ENCODE measurements at regions not wholly inside any gene's neighbourhood (a gene's known extent, or its start where the extent isn't known, plus 50 kb on each side); places are given as distances from the start of the nearest gene placed in this dataset.

DNA sequence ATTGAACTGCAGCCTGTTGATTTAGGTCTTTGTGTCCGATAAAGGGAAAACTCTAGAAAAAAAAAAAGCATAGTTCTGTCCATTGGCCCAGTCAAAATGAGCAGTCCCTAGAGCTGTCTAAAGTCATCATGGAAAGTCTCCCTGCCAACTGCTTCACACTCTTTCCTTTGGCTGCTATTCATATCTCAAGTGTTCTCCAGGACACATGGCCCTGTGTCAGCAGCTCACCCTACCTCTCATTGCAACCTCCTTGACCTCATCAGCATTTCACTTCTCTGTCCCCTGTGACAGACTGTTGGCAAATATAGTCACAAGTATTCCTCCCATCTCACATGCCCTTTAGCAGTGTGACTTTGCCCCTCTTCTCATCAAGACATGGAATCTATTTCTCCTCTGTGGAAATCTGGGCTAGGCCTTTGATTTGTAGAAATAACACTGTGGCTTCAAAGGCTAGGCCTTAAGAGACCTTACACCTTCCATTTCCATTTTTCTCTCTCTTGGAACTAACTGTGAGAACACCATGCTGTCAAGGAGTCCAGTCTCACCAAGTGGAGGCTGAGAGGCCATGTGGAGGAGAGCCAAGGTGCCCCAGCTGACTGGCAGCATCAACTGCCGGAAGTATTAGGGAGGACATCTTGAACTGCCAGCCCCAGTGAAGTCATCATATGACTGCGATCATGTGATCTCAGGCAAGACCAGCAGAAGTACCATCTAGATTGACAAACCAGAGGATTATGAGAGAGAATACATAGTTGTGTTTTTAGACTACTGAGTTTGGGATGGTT is 149.4 kb upstream of the TARS1 start:
- Histone ChIP-seq H3F3A (ENCODE audit: low read length, unreplicated experiment) (no peaks in the 10 kb centered on the region), H4K20me1 (ENCODE audit: low read length) (no peaks in the 10 kb centered on the region), H3K9me3 (ENCODE audit: low read length) (0 out of 2 replicates have a peak, but pooled peaks cover 7% of the 10 kb centered on the region), H2AFZ (ENCODE audit: low read length) (no peak overlapping the region), H3K9me2 (replicated peaks; ENCODE audit: low read length) (no peaks in the 10 kb centered on the region), H3K9ac (ENCODE audit: low read length) (no peak overlapping the region), H3K79me2 (ENCODE audit: low read length) (no peaks in the 10 kb centered on the region), H3K4me3 (ENCODE audit: low read length) (no peak overlapping the region), H3K4me2 (ENCODE audit: low read length) (no peak overlapping the region), H3K27ac (ENCODE audit: low read length) (no peak overlapping the region), H3K36me3 (ENCODE audit: low read depth, low read length) (no peaks in the 10 kb centered on the region), H3K4me1 (ENCODE audit: insufficient read depth, low read length) (no peaks in the 10 kb centered on the region), H3K27me3 (ENCODE audit: low read length) (no peaks in the 10 kb centered on the region)
- no peak for ATAC-seq
- intact Hi-C loops (cut with micrococcal nuclease): no loop called here
- no peak for DNase-seq
- no TSS peak for BruUV-seq (replicated peaks)
- TF ChIP-seq EZH2phosphoT487 (IDR thresholded peaks at IDR 0.05; ENCODE audit: borderline replicate concordance, low read length) (no peak), EZH2 (IDR thresholded peaks at IDR 0.05; ENCODE audit: low read length, unreplicated experiment) (no peak)
- TF ChIP-seq, protein P1, sequence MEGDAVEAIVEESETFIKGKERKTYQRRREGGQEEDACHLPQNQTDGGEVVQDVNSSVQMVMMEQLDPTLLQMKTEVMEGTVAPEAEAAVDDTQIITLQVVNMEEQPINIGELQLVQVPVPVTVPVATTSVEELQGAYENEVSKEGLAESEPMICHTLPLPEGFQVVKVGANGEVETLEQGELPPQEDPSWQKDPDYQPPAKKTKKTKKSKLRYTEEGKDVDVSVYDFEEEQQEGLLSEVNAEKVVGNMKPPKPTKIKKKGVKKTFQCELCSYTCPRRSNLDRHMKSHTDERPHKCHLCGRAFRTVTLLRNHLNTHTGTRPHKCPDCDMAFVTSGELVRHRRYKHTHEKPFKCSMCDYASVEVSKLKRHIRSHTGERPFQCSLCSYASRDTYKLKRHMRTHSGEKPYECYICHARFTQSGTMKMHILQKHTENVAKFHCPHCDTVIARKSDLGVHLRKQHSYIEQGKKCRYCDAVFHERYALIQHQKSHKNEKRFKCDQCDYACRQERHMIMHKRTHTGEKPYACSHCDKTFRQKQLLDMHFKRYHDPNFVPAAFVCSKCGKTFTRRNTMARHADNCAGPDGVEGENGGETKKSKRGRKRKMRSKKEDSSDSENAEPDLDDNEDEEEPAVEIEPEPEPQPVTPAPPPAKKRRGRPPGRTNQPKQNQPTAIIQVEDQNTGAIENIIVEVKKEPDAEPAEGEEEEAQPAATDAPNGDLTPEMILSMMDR (conservative IDR thresholded peaks at IDR 0.05; ENCODE audit: low read depth, low read length): no peak
- POLR2A ChIA-PET (ENCODE audit: unreplicated experiment): interaction anchor here (0.7 kb wide), 1 partner anchor 209 kb away, joined by 4 read pairs; no protein-coding TSS in a partner anchor
- CTCF ChIA-PET: no interaction called here

DNA sequence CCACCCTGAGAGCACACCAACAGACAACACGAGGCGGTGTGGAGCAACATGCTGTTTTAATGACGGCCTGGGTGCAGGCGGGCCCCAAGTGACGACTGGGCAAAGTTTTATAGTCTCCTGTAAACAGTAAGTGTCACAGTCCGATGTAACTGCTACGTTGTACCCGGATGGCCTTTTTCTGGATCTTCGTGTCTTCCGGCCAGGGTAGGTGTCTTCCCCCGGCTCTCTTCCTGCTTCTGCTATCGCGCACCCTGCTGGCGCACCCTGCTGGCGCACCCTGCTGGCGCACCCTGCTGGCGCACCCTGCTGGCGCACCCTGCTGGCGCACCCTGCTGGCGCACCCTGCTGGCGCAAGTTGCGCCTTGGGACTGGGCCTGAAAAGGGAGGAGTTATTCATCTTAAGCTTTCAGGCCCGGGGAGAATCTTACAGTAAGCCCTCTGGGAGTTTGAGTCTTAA is 143.0 kb upstream of the TARS1 start:
- Histone ChIP-seq H2AFZ (ENCODE audit: low read length) (no peak overlapping the region), H3K36me3 (ENCODE audit: low read depth, low read length) (no peaks in the 10 kb centered on the region), H3K4me3 (ENCODE audit: low read length) (no peak overlapping the region), H3K4me2 (ENCODE audit: low read length) (no peak overlapping the region), H3K9me3 (ENCODE audit: low read length) (no peaks in the 10 kb centered on the region), H3K4me1 (ENCODE audit: insufficient read depth, low read length) (peaks cover 21% of the 10 kb centered on the region), H3K79me2 (ENCODE audit: low read length) (no peaks in the 10 kb centered on the region), H3K27me3 (ENCODE audit: low read length) (no peaks in the 10 kb centered on the region), H3F3A (ENCODE audit: low read length, unreplicated experiment) (no peaks in the 10 kb centered on the region), H3K9ac (ENCODE audit: low read length) (no peak overlapping the region), H4K20me1 (ENCODE audit: low read length) (no peaks in the 10 kb centered on the region), H3K27ac (ENCODE audit: low read length) (no peak overlapping the region), H3K9me2 (replicated peaks; ENCODE audit: low read length) (no peaks in the 10 kb centered on the region)
- ChIA-PET CTCF (interaction anchor here (0.6 kb wide), 3 partner anchors 26 to 585 kb away, joined by 3 to 5 read pairs (median 4); no protein-coding TSS in a partner anchor), POLR2A (ENCODE audit: unreplicated experiment) (interaction anchor here (0.7 kb wide), 1 partner anchor 16 kb away, joined by 3 read pairs; no protein-coding TSS in a partner anchor)
- BruUV-seq (replicated peaks): no TSS peak
- DNase-seq (no peak), ATAC-seq (no peak)
- intact Hi-C loops (cut with micrococcal nuclease): loop anchor here (2.0 kb wide), 1 partner anchor 381 kb away; no protein-coding TSS in a partner anchor
- TF ChIP-seq EZH2 (IDR thresholded peaks at IDR 0.05; ENCODE audit: low read length, unreplicated experiment): no peak
- TF ChIP-seq, protein P1 (conservative IDR thresholded peaks at IDR 0.05; ENCODE audit: low read depth, low read length): peak; percentile 61

All from PC-3 (cell line).